Hypothalamus (tissue), 51 donors: ENCODE measurements at regions not wholly inside any gene's neighbourhood (a gene's known extent, or its start where the extent isn't known, plus 50 kb on each side); places are given as distances from the start of the nearest gene placed in this dataset.
A peak's percentile ranks its signal among the peaks of the same experiment; 100 is the strongest.

Experiments used
- DNase-seq, 51 donors: peaks; one replicate each; lab custom pipeline; 2025; lab: John Stamatoyannopoulos, UW

- no peak for DNase-seq
These were observed 64.8 kb upstream of the LOXL4 start for GRCh38 chr10:98332623-98333269.

GRCh38 chr10:98331885-98332284 lies 63.9 kb upstream of the LOXL4 start:
- DNase-seq: peak in 1 of 51 donors; percentile 4

DNA sequence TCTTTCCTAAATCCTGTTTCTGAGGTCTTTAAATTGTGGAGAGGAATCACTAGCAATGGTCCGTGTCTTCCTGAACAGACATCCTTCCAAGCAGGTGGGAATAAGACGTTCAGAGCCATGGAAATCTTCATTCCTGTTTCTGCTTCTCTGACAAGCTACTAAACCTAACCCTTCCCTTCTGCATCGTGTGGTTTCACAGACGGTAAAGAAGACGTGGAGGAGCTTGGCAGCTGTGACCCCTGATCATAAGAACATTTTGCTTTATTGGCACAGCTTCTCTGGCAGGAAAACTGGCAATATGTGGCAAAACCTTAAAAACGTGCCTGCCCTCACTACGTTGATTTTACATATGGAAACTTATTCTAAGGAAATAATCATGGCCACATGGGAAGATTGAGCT lies 63.0 kb upstream of the LOXL4 start:
- no peak for DNase-seq

- DNase-seq: no peak
These were observed 60.6 kb upstream of the LOXL4 start for GRCh38 chr10:98328640-98329039.

DNA sequence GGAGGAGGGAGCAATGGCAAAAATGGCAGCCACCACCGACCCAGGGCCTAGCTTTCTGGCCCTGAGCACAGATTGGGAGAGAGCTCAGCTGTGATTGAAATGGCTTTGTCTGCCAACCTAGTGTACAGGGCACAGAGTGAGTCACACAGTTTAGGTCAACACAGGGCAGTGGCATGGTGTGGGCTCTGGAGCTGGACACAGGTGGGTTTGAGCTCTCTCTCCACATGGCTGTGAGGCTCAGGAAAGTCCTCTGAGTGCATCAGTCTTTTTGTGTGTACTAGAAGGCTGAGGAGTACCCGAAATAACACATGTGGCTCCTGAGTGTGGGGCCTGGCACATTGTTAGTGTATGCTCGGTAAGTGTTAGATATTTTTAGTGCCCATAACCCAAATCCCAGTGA lies 60.2 kb upstream of the LOXL4 start:
- DNase-seq: no peak

- peak in 30 of 51 donors; percentile 3 to 57 (median 26) for DNase-seq
These were observed 58.6 kb upstream of the LOXL4 start for GRCh38 chr10:98326621-98327027.

GRCh38 chr10:98323221-98324164 lies 55.5 kb upstream of the LOXL4 start:
- DNase-seq: peak in 2 of 51 donors; percentile 12 to 20

GRCh38 chr10:98321186-98321780 lies 53.3 kb upstream of the LOXL4 start:
- no peak for DNase-seq

- no peak for DNase-seq
These were observed 52.6 kb upstream of the LOXL4 start for GRCh38 chr10:98320486-98321185.

DNA sequence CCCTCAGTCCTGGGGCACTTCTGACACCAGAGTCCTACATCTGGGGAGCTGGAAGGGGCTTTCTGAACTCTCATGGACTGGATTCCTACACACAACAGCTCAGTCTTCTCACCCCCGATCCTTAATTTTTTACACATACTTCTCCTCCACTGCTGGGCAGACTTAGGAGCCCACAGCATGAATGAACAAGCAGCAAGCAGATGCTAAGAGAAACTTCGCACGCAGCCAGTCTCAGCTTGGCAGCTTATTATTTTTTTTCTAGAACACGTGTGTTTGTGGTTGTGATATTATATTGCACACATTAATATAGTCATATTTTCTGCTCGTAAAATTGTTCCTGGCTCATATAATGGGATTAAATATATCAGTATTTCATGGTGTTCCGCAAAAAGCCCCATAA lies 50.9 kb upstream of the LOXL4 start:
- DNase-seq: no peak
